ENCODE measurements at regions not wholly inside any gene's neighbourhood (a gene's known extent, or its start where the extent isn't known, plus 50 kb on each side); places are given as distances from the start of the nearest gene placed in this dataset.

GRCh38 chr1:115577513-115577912 lies 64.3 kb upstream of the VANGL1 start:
- DNase-seq (ENCODE audit: low read depth), result no peak

- DNase-seq (ENCODE audit: low read depth), result no peak
These were observed 66.1 kb upstream of the VANGL1 start for GRCh38 chr1:115575661-115576060.

- no peak for DNase-seq (ENCODE audit: low read depth)
These were observed 69.1 kb upstream of the VANGL1 start for GRCh38 chr1:115572710-115573109.

- no peak for DNase-seq (ENCODE audit: low read depth)
These were observed 74.3 kb upstream of the VANGL1 start for GRCh38 chr1:115567431-115567830.

- DNase-seq (ENCODE audit: low read depth), result no peak
These were observed 76.0 kb upstream of the VANGL1 start for GRCh38 chr1:115565791-115566190.

- DNase-seq (ENCODE audit: low read depth), result no peak
These were observed 76.4 kb upstream of the VANGL1 start for GRCh38 chr1:115565353-115565752.

GRCh38 chr1:115564201-115564600 lies 77.6 kb upstream of the VANGL1 start:
- no peak for DNase-seq (ENCODE audit: low read depth)

GRCh38 chr1:115560027-115560426 lies 81.7 kb upstream of the VANGL1 start:
- DNase-seq (ENCODE audit: low read depth), result no peak

GRCh38 chr1:115558275-115558674 lies 83.5 kb upstream of the VANGL1 start:
- DNase-seq (ENCODE audit: low read depth), result no peak

GRCh38 chr1:115557715-115558114 lies 84.1 kb upstream of the VANGL1 start:
- DNase-seq (ENCODE audit: low read depth), result no peak

- no peak for DNase-seq (ENCODE audit: low read depth)
These were observed 85.5 kb upstream of the VANGL1 start for GRCh38 chr1:115556236-115556635.

GRCh38 chr1:115555446-115555845 lies 86.3 kb upstream of the VANGL1 start:
- DNase-seq (ENCODE audit: low read depth), result no peak

- no peak for DNase-seq (ENCODE audit: low read depth)
These were observed 94.1 kb upstream of the VANGL1 start for GRCh38 chr1:115547696-115548095.

GRCh38 chr1:115546846-115547245 lies 94.9 kb upstream of the VANGL1 start:
- no peak for DNase-seq (ENCODE audit: low read depth)

GRCh38 chr1:115545791-115546733 lies 95.7 kb upstream of the VANGL1 start:
- no peak for DNase-seq (ENCODE audit: low read depth)

- no peak for DNase-seq (ENCODE audit: low read depth)
These were observed 96.6 kb upstream of the VANGL1 start for GRCh38 chr1:115545096-115545720.

GRCh38 chr1:115544131-115544530 lies 97.6 kb upstream of the VANGL1 start:
- DNase-seq (ENCODE audit: low read depth), result no peak

GRCh38 chr1:115543247-115543646 lies 98.5 kb upstream of the VANGL1 start:
- no peak for DNase-seq (ENCODE audit: low read depth)

- no peak for DNase-seq (ENCODE audit: low read depth)
These were observed 102.0 kb upstream of the VANGL1 start for GRCh38 chr1:115539736-115540135.

GRCh38 chr1:115539061-115539460 lies 102.7 kb upstream of the VANGL1 start:
- no peak for DNase-seq (ENCODE audit: low read depth)

- DNase-seq (ENCODE audit: low read depth), result no peak
These were observed 103.2 kb upstream of the VANGL1 start for GRCh38 chr1:115538579-115538978.

- DNase-seq (ENCODE audit: low read depth), result no peak
These were observed 104.4 kb upstream of the VANGL1 start for GRCh38 chr1:115537415-115537814.

- no peak for DNase-seq (ENCODE audit: low read depth)
These were observed 105.4 kb upstream of the VANGL1 start for GRCh38 chr1:115536279-115536816.
